HG03439 (cell line): ENCODE measurements at regions not wholly inside any gene's neighbourhood (a gene's known extent, or its start where the extent isn't known, plus 50 kb on each side); places are given as distances from the start of the nearest gene placed in this dataset.
A peak's percentile ranks its signal among the peaks of the same experiment; 100 is the strongest.

Experiments used
- ATAC-seq: cut with Tn5 transposase; IDR thresholded peaks from one replicate; pipeline ENCODE4 v1.9.1; 2021; ENCODE audit warnings: mild to moderate bottlenecking, moderate library complexity; ENCODE audit not compliant: unreplicated experiment

GRCh38 chr1:109827466-109827865 lies 63.7 kb upstream of the EPS8L3 start:
- ATAC-seq, result no peak

GRCh38 chr1:109826930-109827349 lies 63.2 kb upstream of the EPS8L3 start:
- no peak for ATAC-seq

GRCh38 chr1:109826446-109826845 lies 62.7 kb upstream of the EPS8L3 start:
- ATAC-seq, result no peak

GRCh38 chr1:109824349-109825115 lies 60.8 kb upstream of the EPS8L3 start:
- ATAC-seq, result no peak

- ATAC-seq, result no peak
Measured at GRCh38 chr1:109823543-109824348, 60.0 kb upstream of the EPS8L3 start.

- no peak for ATAC-seq
Measured at GRCh38 chr1:109822749-109823542, 59.2 kb upstream of the EPS8L3 start.

- ATAC-seq, result no peak
Measured at GRCh38 chr1:109821831-109822745, 58.4 kb upstream of the EPS8L3 start.

GRCh38 chr1:109821221-109821669 lies 57.5 kb upstream of the EPS8L3 start:
- ATAC-seq, result no peak

- ATAC-seq, result no peak
Measured at GRCh38 chr1:109819906-109820305, 56.2 kb upstream of the EPS8L3 start.

GRCh38 chr1:109818988-109819764 lies 55.5 kb upstream of the EPS8L3 start:
- no peak for ATAC-seq

GRCh38 chr1:109818271-109818987 lies 54.7 kb upstream of the EPS8L3 start:
- ATAC-seq, result no peak

GRCh38 chr1:109817881-109818270 lies 54.2 kb upstream of the EPS8L3 start:
- ATAC-seq, result no peak

- ATAC-seq, result no peak
Measured at GRCh38 chr1:109816975-109817535, 53.3 kb upstream of the EPS8L3 start.

GRCh38 chr1:109816175-109816811 lies 52.6 kb upstream of the EPS8L3 start:
- peak; percentile 88 for ATAC-seq

GRCh38 chr1:109815809-109816174 lies 52.1 kb upstream of the EPS8L3 start:
- no peak for ATAC-seq

- no peak for ATAC-seq
Measured at GRCh38 chr1:109814993-109815786, 51.5 kb upstream of the EPS8L3 start.

- ATAC-seq, result no peak
Measured at GRCh38 chr1:109814223-109814622, 50.5 kb upstream of the EPS8L3 start.
